HG03469 (cell line): ENCODE measurements at regions not wholly inside any gene's neighbourhood (a gene's known extent, or its start where the extent isn't known, plus 50 kb on each side); places are given as distances from the start of the nearest gene placed in this dataset.
"Not testable (repeated sequence)": the region's sequence is repeated elsewhere in the genome, so short reads cannot be mapped to it uniquely, and the experiment has no call there.

ENCODE experiments used
- ATAC-seq: cut with Tn5 transposase; IDR thresholded peaks from one replicate; pipeline ENCODE4 v1.9.1; 2021; ENCODE audit warnings: mild to moderate bottlenecking, moderate library complexity, moderate number of reproducible peaks; ENCODE audit not compliant: unreplicated experiment

DNA sequence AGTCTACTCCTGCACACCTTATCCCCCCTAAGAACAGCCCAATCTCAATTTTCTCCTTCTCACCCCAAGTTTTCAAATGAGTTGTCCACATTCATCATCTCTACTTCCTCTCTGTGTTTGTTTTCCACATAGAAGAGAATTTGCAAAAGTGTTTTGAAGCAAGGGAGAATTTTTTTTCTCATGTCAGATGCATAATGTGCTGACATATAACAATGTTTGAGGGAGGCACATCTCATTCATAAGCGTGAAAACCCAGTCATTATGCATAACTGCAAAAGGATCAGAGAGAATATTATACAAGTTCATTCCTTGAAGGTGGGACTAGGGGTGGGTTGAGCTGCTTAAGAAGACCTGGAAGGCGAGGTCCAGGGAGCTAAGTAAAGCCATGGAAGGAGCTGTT, 80.8 kb upstream of the SLC1A4 start:
- ATAC-seq, result no peak

DNA sequence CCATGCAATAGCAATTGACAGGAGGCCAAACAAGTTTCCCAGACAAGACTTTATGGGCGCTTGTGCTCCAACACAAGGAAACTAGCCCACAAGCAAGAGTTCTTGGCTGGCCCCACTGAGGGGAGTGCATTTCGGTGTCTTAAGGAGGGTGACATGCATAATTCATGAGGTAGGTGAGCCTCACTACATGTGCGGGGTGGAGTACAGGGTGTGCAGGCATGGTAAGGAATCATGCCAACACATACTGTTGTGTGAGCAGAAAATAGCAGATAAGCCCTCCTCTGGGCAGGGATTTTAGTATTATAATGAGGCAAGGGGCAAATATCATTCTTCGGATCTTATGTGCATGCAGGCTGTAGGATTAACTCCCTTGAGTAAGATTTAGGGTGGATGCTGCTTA, 78.7 kb upstream of the SLC1A4 start:
- ATAC-seq, result no peak

- ATAC-seq, result no peak
Measured at GRCh38 chr2:64910972-64911433, 78.2 kb upstream of the SLC1A4 start.

- ATAC-seq, result no peak
Measured at GRCh38 chr2:64913357-64913869, 75.8 kb upstream of the SLC1A4 start.

DNA sequence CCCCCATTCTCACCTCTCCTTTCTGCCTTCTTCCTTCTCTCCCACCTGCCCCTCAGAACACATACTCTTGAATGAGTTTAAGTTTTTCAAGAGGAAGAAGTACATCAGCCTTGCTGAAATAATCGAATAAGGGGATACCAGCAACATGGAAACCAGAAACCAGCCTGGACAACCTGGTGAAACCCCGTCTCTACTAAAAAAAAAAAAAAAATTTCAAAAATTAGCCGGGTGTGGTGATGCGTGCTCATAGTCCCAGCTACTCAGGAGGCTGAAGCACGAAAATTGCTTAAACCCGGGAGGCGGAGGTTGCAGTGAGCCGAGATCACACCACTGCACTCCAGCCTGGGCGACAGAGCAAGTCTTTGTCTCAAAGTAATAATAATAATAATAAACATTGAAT, 75.0 kb upstream of the SLC1A4 start:
- ATAC-seq, result no peak

- peak; percentile 77 for ATAC-seq
Measured at GRCh38 chr2:64914735-64915509, 74.3 kb upstream of the SLC1A4 start.

GRCh38 chr2:64915510-64915900, 73.7 kb upstream of the SLC1A4 start:
- ATAC-seq, result peak; percentile 6

DNA sequence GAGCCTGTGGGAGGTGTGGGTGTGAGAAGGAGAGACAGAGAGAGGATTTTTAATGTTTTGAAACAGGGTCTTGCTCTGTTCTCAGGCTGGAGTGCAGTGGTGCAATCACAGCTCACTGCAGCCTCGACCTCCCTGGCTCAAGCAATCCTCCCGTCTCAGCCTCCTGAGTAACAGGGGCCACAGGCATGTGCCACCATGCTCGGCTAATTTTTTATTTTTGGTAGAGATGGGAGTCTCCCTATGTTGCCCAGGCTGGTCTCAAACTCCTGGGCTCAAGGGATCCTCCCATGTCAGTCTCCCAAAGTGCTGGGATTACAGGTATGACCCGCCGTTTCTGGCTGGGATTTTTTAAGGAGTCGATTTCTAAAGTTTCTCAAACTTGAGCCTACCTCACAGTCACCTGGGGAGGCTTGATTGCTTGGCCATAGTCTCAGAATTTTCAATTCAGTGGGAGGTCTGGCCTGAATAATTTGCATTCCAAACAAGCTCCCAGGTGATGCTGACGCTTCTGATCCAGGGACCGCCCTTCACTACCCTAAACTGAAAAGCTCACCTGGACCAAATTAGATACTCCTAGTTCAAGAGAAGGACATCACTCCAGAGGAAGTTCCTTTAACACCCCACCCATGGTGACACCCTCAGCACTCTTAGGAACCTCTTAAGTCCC, 70.8 kb upstream of the SLC1A4 start:
- ATAC-seq, result no peak

- no peak for ATAC-seq
Measured at GRCh38 chr2:64919261-64919660, 69.9 kb upstream of the SLC1A4 start.

DNA sequence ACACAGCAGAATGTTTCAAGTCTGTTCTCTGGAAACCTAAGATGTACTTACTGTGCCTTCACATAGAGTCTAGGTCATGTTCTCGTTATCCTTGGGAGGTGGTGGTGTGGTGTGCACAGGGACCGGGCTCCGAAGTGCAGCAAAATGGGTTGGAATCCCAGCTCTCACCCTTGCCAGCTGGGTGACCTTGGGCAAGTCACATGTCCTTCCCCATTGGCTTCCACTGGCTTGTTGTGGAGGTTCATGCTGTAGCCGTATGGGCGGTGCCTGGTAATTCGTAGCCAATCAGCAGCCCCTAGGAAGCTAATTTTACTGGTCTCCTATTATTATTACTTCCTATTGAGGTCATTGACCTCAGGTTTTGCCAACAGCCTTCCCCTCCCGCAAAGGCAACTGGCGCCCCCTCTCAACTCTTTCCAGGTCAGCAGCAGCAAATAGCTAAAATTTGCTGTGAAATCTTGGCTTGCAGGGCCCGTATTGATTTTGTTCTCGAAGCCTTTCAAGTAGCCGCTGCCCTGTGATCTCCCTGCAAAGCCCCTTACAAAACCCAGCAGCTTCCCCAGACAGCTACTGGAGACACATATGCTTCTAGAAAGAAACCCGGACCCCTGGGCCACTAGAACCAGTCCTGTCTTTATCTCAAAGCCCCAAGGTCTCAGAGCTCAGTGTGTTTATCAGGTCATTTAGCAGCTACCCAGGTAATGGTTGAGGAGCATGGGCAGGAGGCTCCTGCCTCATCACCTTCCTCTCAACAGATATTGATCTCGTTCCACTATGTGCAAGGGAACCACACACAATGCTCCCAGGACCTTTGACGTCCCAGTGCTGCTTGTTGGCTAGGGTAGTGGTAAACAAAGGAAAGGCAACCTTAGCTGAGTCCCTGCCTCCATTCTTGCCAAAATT, 66.5 kb upstream of the SLC1A4 start:
- ATAC-seq, result no peak

DNA sequence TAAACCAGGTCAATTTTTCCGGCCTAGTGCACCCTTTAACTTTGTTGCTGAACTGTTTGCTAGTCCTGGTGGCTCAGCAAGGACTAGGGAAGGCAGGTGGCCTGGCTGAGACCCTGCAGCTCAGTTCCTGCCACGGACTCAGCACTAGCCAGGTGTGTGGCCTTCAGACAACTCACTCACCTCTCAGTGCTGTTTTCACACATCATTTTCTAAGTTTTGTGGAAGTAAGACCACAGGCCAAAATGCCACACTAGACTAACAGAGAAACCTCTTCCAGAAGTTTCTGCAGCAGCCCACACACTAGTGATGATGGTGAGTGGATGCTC, 65.9 kb upstream of the SLC1A4 start:
- ATAC-seq, result no peak

DNA sequence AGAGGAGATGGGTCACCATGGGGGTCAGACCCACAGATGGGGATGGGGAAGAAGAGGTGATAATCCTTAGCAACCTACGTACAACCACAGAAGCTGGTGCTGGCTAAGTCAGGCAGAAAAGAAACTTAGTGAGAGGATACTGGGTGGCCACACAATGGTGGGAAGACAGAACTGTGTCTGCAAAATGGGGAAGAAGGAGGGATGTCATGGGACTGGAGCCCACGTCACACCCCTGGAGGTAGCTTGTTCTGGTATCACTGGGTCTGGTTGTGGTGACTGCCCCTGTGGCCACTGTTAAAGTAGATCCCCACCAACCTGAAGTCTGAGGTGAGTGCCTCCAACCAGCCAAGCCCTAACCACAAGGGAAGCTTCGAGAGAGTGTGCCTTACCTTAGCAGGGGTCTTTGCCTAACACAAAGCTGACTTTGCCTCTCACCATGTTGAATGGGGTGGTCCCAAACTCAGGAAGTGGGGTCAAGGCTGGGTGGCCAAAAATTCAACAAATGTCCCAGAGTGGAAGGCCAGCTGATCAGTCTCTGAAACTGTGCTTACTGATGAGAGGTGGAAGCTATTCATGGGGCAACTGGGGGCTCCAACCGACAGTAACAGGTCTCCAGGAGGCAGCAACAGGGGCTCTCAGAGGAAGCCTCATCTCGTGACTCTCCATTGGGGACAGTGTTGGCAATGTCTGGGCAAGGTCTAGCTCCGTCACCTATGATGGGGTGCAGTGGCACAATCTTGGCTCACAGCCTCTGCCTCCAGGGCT, 64.8 kb upstream of the SLC1A4 start:
- no peak for ATAC-seq

DNA sequence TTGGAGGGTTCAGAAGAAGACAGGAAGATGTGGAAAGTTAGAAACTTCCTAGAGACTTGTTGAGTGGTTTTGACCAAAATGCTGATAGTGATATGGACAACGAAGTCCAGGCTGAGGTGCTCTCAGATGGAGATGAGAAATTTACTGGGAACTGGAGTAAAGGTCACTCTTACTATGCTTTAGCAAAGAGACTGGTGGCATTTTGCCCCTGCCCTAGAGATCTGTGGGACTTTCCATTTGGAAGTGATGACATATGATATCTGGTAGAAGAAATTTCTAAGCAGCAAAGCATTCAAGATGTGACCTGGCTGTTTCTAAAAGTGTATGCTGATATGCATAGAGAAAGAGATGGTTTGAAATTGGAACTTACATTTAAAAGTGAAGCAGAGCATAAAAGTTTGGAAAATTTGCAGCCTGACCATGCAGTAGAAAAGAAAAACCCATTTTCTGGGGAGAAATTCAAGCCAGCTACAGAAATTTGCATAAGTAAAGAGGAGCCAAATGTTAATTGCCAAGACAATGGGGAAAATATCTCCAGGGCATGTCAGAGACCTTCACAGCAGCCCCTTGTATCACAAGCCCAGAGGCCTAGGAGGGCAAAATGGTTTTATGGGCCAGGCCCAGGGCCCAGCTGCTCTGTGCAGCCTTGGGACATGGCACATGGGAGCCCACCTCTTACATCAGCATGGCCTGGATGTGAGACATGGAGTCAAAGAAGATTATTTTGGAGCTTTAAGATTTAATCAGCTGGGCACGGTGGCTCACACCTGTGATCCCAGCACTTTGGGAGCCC, 63.1 kb upstream of the SLC1A4 start:
- not testable (repeated sequence) for ATAC-seq

- no peak for ATAC-seq
Measured at GRCh38 chr2:64928813-64929212, 60.4 kb upstream of the SLC1A4 start.

GRCh38 chr2:64929333-64929732, 59.9 kb upstream of the SLC1A4 start:
- no peak for ATAC-seq

GRCh38 chr2:64930258-64930671, 58.9 kb upstream of the SLC1A4 start:
- no peak for ATAC-seq

GRCh38 chr2:64931246-64932115, 57.7 kb upstream of the SLC1A4 start:
- no peak for ATAC-seq

DNA sequence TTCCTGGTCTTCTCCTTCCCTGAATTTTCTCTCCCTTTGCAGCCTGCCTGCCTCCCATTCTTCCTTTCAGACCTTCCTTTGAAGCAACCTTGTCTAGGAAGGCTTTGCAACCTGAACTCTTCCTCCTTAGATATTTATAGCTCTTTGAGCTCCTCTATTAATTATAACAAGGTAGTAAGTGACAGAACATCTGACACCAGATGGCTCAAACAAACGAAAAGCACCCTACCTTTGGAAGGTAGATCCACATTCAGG, 57.2 kb upstream of the SLC1A4 start:
- no peak for ATAC-seq
